ENCODE measurements at regions not wholly inside any gene's neighbourhood (a gene's known extent, or its start where the extent isn't known, plus 50 kb on each side); places are given as distances from the start of the nearest gene placed in this dataset.

DNA sequence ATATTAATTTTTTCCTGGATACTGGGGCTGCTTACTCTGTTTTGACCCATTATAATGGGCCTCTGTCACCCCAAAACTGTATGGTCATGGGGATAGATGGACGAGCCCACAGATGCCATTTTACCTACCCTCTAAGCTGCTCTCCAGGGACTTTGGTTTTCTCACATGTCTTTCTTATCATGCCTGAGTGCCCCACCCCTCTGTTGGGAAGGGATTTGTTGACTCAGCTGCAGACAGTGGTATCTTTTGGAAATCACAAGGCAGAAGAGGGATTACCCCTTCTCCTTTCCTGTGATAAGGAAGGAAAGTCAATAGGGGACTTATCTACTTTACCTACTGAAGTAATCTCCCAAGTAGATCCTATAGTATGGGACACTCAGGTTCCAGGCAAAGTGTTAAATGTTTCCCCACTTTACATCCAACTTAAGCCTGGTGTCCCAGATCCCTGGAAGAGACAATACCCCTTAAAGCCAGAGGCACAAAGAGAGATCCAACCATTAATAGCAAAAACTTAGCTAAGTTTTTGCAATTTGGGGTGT is 182.7 kb downstream of the RNF152 start:
- TF ChIP-seq, protein P1, sequence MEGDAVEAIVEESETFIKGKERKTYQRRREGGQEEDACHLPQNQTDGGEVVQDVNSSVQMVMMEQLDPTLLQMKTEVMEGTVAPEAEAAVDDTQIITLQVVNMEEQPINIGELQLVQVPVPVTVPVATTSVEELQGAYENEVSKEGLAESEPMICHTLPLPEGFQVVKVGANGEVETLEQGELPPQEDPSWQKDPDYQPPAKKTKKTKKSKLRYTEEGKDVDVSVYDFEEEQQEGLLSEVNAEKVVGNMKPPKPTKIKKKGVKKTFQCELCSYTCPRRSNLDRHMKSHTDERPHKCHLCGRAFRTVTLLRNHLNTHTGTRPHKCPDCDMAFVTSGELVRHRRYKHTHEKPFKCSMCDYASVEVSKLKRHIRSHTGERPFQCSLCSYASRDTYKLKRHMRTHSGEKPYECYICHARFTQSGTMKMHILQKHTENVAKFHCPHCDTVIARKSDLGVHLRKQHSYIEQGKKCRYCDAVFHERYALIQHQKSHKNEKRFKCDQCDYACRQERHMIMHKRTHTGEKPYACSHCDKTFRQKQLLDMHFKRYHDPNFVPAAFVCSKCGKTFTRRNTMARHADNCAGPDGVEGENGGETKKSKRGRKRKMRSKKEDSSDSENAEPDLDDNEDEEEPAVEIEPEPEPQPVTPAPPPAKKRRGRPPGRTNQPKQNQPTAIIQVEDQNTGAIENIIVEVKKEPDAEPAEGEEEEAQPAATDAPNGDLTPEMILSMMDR (IDR thresholded peaks at IDR 0.05; ENCODE audit: insufficient read depth, low read depth, low read length) = no peak
- no peak for TF ChIP-seq EZH2 (IDR thresholded peaks at IDR 0.05; ENCODE audit: insufficient read depth, low read length)
